Transverse colon (tissue), 4 donors: ENCODE measurements at regions not wholly inside any gene's neighbourhood (a gene's known extent, or its start where the extent isn't known, plus 50 kb on each side); places are given as distances from the start of the nearest gene placed in this dataset.

Experiments used
- DNase-seq: peaks from one replicate; pipeline ENCODE4 v3.0.0-alpha.2; 2019
- H3K27ac ChIP-seq, 4 donors: fragments of 200-600 bp; sonication (generic); 2 replicates each; pipeline ENCODE4 v1.5.1; 2016 to 2018; ENCODE audit warnings: inconsistent platforms in 4 of 4
- H3K27me3 ChIP-seq: fragments of 200-600 bp; sonication (generic); 2 replicates; pipeline ENCODE4 v1.5.1; 2017; ENCODE audit warnings: inconsistent platforms
- H3K36me3 ChIP-seq, 4 donors: fragments of 200-600 bp; sonication (generic); 2 replicates each; pipeline ENCODE4 v1.5.1; 2017 to 2019; ENCODE audit warnings: inconsistent platforms in 4 of 4
- H3K4me1 ChIP-seq, 4 donors: fragments of 200-600 bp; sonication (generic); 2 replicates each; pipeline ENCODE4 v1.5.1; 2017 to 2020; ENCODE audit warnings: inconsistent platforms in 4 of 4
- H3K4me3 ChIP-seq, 4 donors: fragments of 200-600 bp; sonication (generic); 1 replicate in 1 of 4; 2 replicates in 3 of 4; pipeline versions ENCODE4 v1.5.1 to v1.6.1; 2017 to 2019; ENCODE audit warnings: inconsistent platforms in 4 of 4
- H3K9me3 ChIP-seq, 2 donors: fragments of 200-600 bp; sonication (generic); 2 replicates each; pipeline ENCODE4 v1.5.1; 2017 to 2019; ENCODE audit warnings: inconsistent platforms in 2 of 2
- EP300 ChIP-seq: sonication (generic); formaldehyde crosslinking; IDR thresholded peaks from one replicate; pipeline ENCODE4 v1.6.1; 2017; ENCODE audit warnings: antibody characterized with exemption, low read depth
- POLR2A ChIP-seq: fragments of 450-650 bp; IDR thresholded peaks from one replicate; pipeline ENCODE4 v1.6.1; 2016; ENCODE audit warnings: antibody characterized with exemption, mild to moderate bottlenecking, moderate library complexity
- POLR2AphosphoS5 ChIP-seq, 3 donors: sonication (generic); formaldehyde crosslinking; IDR thresholded peaks; one replicate each; pipeline ENCODE4 v1.6.1; 2016; ENCODE audit warnings: antibody characterized with exemption in 3 of 3
- WGBS, 2 donors: methylation state at CpG; one replicate each; pipeline ENCODE4 v1.1.5; 2018; ENCODE audit warnings: low coverage in 1 of 2; 5-methylcytosine and 5-hydroxymethylcytosine counted together
- in situ Hi-C, 4 donors: fragments of 200-750 bp; cut with MboI; loops; one replicate each; pipeline versions ENCODE4 v1.15.0 to v1.15.1; 2017; ENCODE audit warnings: low sequenced_read_pairs in 3 of 4, low pct_ligation_motif_present in 1 of 4, low pct_unique_long_range_greater_than_20kb in 1 of 4
- intact Hi-C: fragments of 100-400 bp; cut with DNase I; formaldehyde crosslinking; loops from one replicate; pipeline ENCODE4 v1.15.1; 2023; ENCODE audit warnings: low total_unique reads
- TF ChIP-seq, protein P1 (sequence below), 5 experiments: fragments of 200-600 bp in 3 of 5; fragments of 450-650 bp in 2 of 5; sonication (generic) in 3 of 5; IDR thresholded peaks; 1 replicate in 2 of 5; 2 replicates in 3 of 5; pipeline ENCODE4 v1.5.1; 2016 to 2017; ENCODE audit warnings: antibody characterized with exemption in 5 of 5, inconsistent platforms in 3 of 5, mild to moderate bottlenecking in 2 of 5, moderate library complexity in 1 of 5

DNA sequence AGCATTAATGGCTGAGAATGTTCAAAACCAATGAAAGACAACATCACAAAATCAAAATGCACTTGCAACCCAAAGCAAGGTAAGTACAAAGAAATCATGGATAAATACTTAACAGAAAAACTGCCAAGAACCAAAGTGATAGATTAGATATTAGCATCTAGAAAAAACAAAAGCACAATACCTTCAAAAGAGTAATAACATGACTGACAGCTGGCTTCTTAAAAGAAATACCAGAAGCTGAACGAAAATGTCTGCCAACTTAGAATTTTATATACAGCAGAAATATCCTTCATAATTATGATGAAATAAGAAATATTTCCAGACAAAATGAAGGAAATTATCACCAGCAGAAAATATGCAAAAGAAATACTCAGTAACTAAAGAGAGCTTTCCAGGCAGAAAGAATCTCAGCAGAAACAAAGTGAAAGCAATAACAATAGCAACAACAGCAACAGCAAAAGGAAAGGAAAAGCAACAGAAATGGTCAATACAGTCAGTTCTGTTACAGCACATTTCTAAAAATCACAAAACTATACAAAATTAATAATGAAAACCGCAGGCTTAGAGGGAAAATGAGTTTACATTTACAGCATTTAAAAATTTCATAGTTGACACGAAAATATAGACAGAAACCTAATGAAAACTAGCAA, 121.5 kb upstream of the MAN1A1 start:
- 54 to 76% methylated on average over 2 to 3 of the region's 3 CpGs for WGBS, 2 donors
- Histone ChIP-seq H3K27ac (no peak overlapping the region), H3K27me3 (no peaks in the 10 kb centered on the region), H3K9me3 (no peaks in the 10 kb centered on the region), H3K4me3 (no peak overlapping the region), H3K4me1 (peaks cover 0 to 16% (median 3%) of the 10 kb centered on the region in 4 donors), H3K36me3 (no peaks in the 10 kb centered on the region)
- TF ChIP-seq EP300: no peak
- TF ChIP-seq POLR2A: no peak
- TF ChIP-seq, protein P1, sequence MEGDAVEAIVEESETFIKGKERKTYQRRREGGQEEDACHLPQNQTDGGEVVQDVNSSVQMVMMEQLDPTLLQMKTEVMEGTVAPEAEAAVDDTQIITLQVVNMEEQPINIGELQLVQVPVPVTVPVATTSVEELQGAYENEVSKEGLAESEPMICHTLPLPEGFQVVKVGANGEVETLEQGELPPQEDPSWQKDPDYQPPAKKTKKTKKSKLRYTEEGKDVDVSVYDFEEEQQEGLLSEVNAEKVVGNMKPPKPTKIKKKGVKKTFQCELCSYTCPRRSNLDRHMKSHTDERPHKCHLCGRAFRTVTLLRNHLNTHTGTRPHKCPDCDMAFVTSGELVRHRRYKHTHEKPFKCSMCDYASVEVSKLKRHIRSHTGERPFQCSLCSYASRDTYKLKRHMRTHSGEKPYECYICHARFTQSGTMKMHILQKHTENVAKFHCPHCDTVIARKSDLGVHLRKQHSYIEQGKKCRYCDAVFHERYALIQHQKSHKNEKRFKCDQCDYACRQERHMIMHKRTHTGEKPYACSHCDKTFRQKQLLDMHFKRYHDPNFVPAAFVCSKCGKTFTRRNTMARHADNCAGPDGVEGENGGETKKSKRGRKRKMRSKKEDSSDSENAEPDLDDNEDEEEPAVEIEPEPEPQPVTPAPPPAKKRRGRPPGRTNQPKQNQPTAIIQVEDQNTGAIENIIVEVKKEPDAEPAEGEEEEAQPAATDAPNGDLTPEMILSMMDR (IDR thresholded peaks at IDR 0.05): no peak
- TF ChIP-seq POLR2AphosphoS5 (IDR thresholded peaks at IDR 0.05): no peak
- DNase-seq: no peak
- in situ Hi-C loops: no loop called here
- intact Hi-C loops: no loop called here

- no peak for DNase-seq
- no peaks in the 10 kb centered on the region for H3K9me3 ChIP-seq
- intact Hi-C loops (no loop called here), in situ Hi-C loops (no loop called here)
- peak overlapping the region in 2 of 4 donors; percentile 0 to 16 for H3K27ac ChIP-seq
- peak overlapping the region in 1 of 4 donors; percentile 2 for H3K4me3 ChIP-seq
- no peaks in the 10 kb centered on the region for H3K36me3 ChIP-seq
- no peaks in the 10 kb centered on the region for H3K27me3 ChIP-seq
- WGBS, 2 donors: 49 to 56% methylated on average over 2 of the region's 2 CpGs
- H3K4me1 ChIP-seq: peaks cover 0 to 16% (median 3%) of the 10 kb centered on the region in 4 donors
- TF ChIP-seq, protein P1 (IDR thresholded peaks at IDR 0.05): no peak
- no peak for TF ChIP-seq POLR2A
- TF ChIP-seq POLR2AphosphoS5 (IDR thresholded peaks at IDR 0.05): no peak
- TF ChIP-seq EP300: no peak
Observed at GRCh38 chr6:119467488-119468081, 118.0 kb upstream of the MAN1A1 start.

DNA sequence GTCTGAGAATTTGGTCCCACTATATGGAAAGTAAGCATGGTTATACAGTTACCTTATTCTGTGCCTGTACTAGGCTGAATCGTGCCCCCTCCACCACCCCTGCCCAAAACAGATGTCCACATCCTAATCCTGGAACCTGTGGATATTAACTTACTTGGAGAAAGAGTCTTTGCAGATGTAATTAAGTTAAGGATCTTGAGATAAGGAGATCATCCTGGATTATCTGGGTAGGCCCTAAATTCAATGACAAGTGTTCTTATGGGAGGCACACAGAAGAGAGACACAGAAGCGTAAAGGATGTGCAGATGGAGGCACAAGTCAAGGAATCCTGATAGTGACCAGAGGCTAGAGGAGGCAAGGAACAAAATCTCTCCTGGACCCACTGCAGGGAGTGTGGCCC, 116.7 kb upstream of the MAN1A1 start:
- no peak for TF ChIP-seq POLR2AphosphoS5 (IDR thresholded peaks at IDR 0.05)
- TF ChIP-seq, protein P1 (IDR thresholded peaks at IDR 0.05): no peak
- TF ChIP-seq EP300: no peak
- TF ChIP-seq POLR2A: no peak
- intact Hi-C loops: no loop called here

DNA sequence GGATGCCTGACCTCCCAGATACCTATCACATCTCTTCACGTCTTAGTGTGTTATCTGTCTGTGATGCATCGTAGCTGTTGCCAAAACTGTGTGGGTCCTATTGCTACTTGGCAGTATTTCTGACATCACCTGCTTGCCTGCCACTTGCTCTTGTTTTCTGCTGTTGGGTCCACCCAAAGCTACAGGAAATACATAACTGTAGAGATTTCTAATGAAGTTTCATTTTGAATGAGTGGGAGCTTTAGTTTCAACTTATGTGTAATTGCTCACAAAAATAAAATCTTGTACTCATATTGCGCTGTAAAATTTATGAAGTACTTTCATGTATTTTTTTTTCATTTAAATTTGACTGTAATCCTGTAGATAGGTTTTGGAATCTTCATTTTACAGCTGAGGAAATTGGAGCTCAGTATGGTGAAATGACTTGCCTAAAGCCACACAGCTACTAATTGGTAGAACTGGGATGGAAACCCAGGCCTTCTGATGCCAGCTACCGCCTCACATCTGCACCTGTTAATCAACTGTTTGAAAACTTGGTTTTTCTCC, 113.6 kb upstream of the MAN1A1 start:
- intact Hi-C loops (no loop called here), in situ Hi-C loops (no loop called here)
- WGBS, 2 donors: 77 to 90% methylated on average over 2 to 4 of the region's 4 CpGs
- Histone ChIP-seq H3K4me3 (no peak overlapping the region), H3K36me3 (no peaks in the 10 kb centered on the region), H3K27me3 (no peaks in the 10 kb centered on the region), H3K4me1 (peaks cover 0 to 31% (median 9%) of the 10 kb centered on the region in 4 donors), H3K27ac (no peak overlapping the region), H3K9me3 (no peaks in the 10 kb centered on the region)
- TF ChIP-seq POLR2AphosphoS5 (IDR thresholded peaks at IDR 0.05): no peak
- no peak for DNase-seq

More for the DNA sequence above, 116.7 kb upstream of the MAN1A1 start:
- H3K27ac ChIP-seq: no peak overlapping the region
- no peaks in the 10 kb centered on the region for H3K27me3 ChIP-seq
- H3K4me1 ChIP-seq: peaks cover 0 to 16% (median 3%) of the 10 kb centered on the region in 4 donors
- H3K36me3 ChIP-seq: no peaks in the 10 kb centered on the region
- in situ Hi-C loops: no loop called here
- no peak overlapping the region for H3K4me3 ChIP-seq
- no peak for DNase-seq
- H3K9me3 ChIP-seq: no peaks in the 10 kb centered on the region
- 89 to 94% methylated on average over 2 of the region's 2 CpGs for WGBS, 2 donors
